22Rv1 (cell line): ENCODE measurements at regions not wholly inside any gene's neighbourhood (a gene's known extent, or its start where the extent isn't known, plus 50 kb on each side); places are given as distances from the start of the nearest gene placed in this dataset.

ENCODE experiments used
- ZFX ChIP-seq: fragments of 450-650 bp; IDR thresholded peaks from 2 replicates; pipeline ENCODE4 v1.6.1; 2017; ENCODE audit warnings: antibody characterized with exemption, borderline replicate concordance
- TF ChIP-seq, protein P1 (sequence below): fragments of 450-650 bp; IDR thresholded peaks from 2 replicates; pipeline ENCODE4 v1.5.1; 2017; ENCODE audit warnings: mild to moderate bottlenecking

DNA sequence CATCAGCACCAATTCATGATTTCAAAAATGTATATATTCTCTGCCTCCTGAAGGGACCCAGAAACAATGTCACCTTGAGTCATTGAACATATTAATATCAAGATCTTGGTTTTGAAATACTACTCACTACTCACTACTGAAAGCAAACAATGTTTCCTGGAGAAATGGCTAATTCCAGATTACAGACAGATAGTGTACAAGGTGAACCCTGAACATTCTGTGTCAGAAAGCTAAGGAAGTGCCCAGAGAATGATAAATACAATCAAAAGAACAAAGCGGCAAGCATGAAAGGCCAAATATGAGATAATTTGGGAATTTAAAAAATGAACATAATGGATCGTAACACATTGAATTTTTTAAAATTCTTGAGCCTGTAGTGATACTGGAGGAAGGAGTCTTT is 101.5 kb upstream of the TENT5A start:
- TF ChIP-seq, protein P1, sequence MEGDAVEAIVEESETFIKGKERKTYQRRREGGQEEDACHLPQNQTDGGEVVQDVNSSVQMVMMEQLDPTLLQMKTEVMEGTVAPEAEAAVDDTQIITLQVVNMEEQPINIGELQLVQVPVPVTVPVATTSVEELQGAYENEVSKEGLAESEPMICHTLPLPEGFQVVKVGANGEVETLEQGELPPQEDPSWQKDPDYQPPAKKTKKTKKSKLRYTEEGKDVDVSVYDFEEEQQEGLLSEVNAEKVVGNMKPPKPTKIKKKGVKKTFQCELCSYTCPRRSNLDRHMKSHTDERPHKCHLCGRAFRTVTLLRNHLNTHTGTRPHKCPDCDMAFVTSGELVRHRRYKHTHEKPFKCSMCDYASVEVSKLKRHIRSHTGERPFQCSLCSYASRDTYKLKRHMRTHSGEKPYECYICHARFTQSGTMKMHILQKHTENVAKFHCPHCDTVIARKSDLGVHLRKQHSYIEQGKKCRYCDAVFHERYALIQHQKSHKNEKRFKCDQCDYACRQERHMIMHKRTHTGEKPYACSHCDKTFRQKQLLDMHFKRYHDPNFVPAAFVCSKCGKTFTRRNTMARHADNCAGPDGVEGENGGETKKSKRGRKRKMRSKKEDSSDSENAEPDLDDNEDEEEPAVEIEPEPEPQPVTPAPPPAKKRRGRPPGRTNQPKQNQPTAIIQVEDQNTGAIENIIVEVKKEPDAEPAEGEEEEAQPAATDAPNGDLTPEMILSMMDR: no peak
- no peak for TF ChIP-seq ZFX
